Thyroid gland (tissue), 4 donors: ENCODE measurements at regions not wholly inside any gene's neighbourhood (a gene's known extent, or its start where the extent isn't known, plus 50 kb on each side); places are given as distances from the start of the nearest gene placed in this dataset.

Source experiments
- POLR2A ChIP-seq, 2 donors: fragments of 450-650 bp; IDR thresholded peaks; one replicate each; pipeline ENCODE4 v1.6.1; 2017; ENCODE audit warnings: antibody characterized with exemption in 2 of 2, mild to moderate bottlenecking in 2 of 2, moderate library complexity in 1 of 2
- TF ChIP-seq, protein P1 (sequence below), 6 experiments: fragments of 200-600 bp in 3 of 6; fragments of 450-650 bp in 3 of 6; sonication (generic) in 3 of 6; IDR thresholded peaks; one replicate each; pipeline ENCODE4 v1.5.1; 2016 to 2019; ENCODE audit warnings: antibody characterized with exemption in 6 of 6, mild to moderate bottlenecking in 2 of 6, inconsistent platforms in 1 of 6, moderate library complexity in 1 of 6

DNA sequence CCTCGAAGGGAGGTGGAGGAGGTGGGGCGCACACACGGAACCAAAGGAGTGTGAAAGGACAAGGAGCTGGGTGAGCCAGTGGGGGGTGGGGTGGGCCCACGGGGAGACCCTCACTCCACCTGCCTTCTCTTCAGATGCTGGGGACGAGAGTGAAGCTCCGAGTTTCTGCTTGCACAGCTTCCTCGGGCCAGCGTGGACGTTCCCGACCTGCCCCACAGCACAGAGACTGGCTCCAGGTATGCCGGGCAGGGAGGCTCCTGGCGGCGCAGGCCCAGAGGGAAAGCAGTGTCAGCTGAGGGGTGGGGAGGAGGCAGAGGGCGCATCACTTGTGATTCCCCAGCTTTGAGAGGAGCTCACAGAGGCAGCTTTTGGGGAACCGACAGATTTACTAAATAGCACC lies 98.5 kb upstream of the RPS6KA2 start:
- TF ChIP-seq, protein P1, sequence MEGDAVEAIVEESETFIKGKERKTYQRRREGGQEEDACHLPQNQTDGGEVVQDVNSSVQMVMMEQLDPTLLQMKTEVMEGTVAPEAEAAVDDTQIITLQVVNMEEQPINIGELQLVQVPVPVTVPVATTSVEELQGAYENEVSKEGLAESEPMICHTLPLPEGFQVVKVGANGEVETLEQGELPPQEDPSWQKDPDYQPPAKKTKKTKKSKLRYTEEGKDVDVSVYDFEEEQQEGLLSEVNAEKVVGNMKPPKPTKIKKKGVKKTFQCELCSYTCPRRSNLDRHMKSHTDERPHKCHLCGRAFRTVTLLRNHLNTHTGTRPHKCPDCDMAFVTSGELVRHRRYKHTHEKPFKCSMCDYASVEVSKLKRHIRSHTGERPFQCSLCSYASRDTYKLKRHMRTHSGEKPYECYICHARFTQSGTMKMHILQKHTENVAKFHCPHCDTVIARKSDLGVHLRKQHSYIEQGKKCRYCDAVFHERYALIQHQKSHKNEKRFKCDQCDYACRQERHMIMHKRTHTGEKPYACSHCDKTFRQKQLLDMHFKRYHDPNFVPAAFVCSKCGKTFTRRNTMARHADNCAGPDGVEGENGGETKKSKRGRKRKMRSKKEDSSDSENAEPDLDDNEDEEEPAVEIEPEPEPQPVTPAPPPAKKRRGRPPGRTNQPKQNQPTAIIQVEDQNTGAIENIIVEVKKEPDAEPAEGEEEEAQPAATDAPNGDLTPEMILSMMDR (IDR thresholded peaks at IDR 0.05): no peak
- no peak for TF ChIP-seq POLR2A (IDR thresholded peaks at IDR 0.05)
